Mononuclear cell (primary cell): ENCODE measurements at regions not wholly inside any gene's neighbourhood (a gene's known extent, or its start where the extent isn't known, plus 50 kb on each side); places are given as distances from the start of the nearest gene placed in this dataset.

Experiments
- H3K27me3 ChIP-seq: 2 replicates; pipeline ENCODE4 v1.6.0; 2011; ENCODE audit warnings: low read length, control low read depth; ENCODE audit not compliant: insufficient read depth
- H3K4me1 ChIP-seq: 2 replicates; pipeline ENCODE4 v1.5.1; 2011; ENCODE audit warnings: mild to moderate bottlenecking, low read length, control low read depth; ENCODE audit not compliant: insufficient read depth
- H3K4me3 ChIP-seq: 2 replicates; pipeline ENCODE4 v1.5.1; 2011; ENCODE audit warnings: mild to moderate bottlenecking, low read length, moderate library complexity
- H3K9me3 ChIP-seq: 2 replicates; pipeline ENCODE4 v1.5.1; 2011; ENCODE audit warnings: low read depth, mild to moderate bottlenecking, control low read depth, low read length

DNA sequence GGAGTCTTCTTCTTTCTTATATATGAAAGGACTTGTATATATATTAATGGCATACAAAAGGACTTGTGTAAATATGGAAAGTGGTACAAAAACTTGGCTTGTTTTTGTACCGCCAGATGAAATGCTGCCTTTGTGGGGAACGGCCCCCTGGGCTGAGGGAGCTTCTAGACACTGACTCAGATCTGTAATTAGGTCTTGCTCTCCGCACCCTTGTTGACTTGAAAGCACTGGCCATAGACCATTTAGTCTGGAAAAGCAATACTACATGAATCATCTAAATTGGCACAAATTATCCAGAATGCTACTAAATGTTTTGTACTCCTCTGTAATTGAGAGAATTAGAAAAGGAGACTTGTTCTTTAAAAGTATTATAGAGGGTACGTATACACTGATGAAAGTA is 399.9 kb upstream of the RGS6 start:
- H3K4me1 ChIP-seq, result no peaks in the 10 kb centered on the region
- H3K27me3 ChIP-seq, result no peaks in the 10 kb centered on the region
- no peak overlapping the region for H3K4me3 ChIP-seq
- H3K9me3 ChIP-seq, result no peaks in the 10 kb centered on the region

DNA sequence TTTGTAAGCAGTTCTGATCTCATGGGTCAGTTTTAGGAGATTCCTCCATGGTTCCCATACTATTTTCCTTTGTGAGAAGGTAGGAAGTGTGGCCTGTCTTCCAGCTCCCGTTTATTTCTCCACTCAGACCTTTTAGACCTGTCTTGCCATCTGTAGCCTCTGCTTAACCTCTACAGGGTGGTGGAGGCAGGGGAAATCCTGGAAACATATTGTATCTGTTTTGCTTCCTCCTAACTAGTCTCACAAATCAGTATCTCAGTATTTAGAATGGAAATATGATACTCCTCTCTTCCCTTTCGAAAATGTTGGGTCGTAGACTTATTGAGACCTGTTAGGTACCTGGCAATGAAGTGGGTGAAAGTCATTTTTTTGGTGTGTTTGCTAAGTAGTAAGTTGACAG is 399.4 kb upstream of the RGS6 start:
- H3K9me3 ChIP-seq, result no peaks in the 10 kb centered on the region
- H3K4me3 ChIP-seq, result no peak overlapping the region
- H3K27me3 ChIP-seq, result no peaks in the 10 kb centered on the region
- no peaks in the 10 kb centered on the region for H3K4me1 ChIP-seq

DNA sequence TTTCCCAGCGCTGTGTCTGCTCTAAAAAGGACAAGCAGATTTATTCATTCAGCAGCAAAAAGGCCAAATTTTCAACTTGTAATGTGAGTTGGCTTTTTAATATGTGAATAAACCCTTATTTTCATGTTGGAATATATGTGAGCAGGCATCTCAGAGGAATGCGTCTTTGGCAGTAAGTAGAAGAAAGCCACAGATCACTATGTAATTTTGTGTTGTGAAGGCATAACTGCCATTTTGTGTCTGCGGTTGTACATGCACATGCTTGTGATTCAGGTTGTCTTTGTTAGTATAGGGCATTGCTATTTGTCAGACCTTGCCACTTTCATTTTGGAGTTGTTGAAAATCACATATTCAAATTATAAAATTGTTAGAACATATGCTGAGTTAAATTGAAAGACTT is 398.8 kb upstream of the RGS6 start:
- no peaks in the 10 kb centered on the region for H3K27me3 ChIP-seq
- H3K4me1 ChIP-seq, result no peaks in the 10 kb centered on the region
- H3K4me3 ChIP-seq, result no peak overlapping the region

DNA sequence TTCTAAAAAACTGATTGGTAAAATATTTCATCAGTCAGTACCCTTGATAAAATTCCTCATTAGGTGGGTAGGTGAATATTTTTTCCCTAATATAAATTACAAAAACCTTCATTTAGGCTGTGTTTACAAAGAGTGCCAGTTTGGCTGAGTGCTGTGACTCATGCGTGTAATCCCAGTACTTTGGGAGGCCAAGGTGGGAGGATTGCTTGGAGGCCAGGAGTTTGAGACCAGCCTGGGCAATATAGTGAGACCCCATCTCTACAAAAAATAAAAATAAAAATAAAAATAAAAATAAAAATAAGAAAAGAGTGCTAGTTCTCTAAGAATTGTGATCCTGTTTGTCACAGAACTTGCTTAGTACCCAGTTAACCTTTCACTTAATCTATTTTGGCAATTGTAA is 398.4 kb upstream of the RGS6 start:
- no peaks in the 10 kb centered on the region for H3K9me3 ChIP-seq
- H3K27me3 ChIP-seq, result no peaks in the 10 kb centered on the region
- H3K4me3 ChIP-seq, result no peak overlapping the region
- H3K4me1 ChIP-seq, result no peaks in the 10 kb centered on the region

More for the DNA sequence above, 398.8 kb upstream of the RGS6 start:
- no peaks in the 10 kb centered on the region for H3K9me3 ChIP-seq

DNA sequence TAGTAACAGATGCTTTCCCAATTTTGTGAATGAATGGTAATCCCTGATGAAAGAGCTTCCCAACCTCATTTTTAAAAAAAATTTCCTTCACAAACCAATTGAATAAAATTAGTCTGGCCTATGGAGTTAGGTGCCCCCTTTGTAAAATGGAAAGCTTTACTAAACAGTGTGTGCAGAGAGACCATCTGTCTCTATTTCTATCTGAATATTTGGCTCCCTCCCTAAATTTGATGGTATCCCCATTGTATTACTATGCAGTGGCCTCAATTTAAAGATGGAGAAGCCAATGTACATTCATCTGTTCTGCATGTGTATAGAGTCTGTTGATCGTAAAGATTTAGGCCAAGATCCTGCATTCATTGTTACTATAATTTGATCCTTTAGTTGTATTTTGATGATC is 397.7 kb upstream of the RGS6 start:
- Histone ChIP-seq H3K4me3 (no peak overlapping the region), H3K27me3 (no peaks in the 10 kb centered on the region), H3K9me3 (no peaks in the 10 kb centered on the region), H3K4me1 (peaks cover 1% of the 10 kb centered on the region)

DNA sequence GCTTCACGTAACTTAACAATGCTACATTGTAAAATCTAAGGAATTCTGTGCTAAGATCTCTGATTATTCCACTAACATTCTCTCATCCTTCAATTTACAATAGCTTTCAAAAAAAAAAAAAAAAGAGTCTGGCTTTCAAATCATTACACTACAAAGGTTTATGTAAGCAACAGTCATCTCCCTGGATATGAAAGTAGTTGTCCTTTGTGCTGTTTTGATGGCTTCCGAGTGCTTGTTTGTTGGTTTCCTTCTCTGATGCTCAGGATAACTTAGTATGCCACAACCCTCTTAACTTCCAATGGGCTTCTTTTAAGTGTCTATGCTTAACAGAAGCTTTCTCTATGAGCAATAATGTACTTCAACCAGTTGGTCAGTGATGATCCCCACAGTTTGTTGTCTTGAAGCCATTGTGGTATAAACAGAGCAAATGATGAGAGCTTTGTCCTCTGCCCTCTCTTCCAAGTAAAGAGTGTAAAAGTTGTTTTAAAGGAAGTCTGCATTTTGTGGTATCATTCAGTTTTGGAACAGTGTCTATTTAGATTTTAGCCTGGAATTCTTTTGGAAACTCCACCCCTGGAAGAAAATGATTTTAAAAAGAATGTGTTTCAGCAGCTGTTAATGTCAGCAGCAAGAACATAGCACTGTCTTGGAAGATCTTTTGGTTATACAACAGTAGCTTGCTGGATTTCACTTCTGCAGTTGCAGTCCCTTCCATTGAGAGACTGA is 396.1 kb upstream of the RGS6 start:
- Histone ChIP-seq H3K4me1 (peaks cover 10% of the 10 kb centered on the region), H3K4me3 (no peak overlapping the region), H3K27me3 (no peaks in the 10 kb centered on the region), H3K9me3 (no peaks in the 10 kb centered on the region)

DNA sequence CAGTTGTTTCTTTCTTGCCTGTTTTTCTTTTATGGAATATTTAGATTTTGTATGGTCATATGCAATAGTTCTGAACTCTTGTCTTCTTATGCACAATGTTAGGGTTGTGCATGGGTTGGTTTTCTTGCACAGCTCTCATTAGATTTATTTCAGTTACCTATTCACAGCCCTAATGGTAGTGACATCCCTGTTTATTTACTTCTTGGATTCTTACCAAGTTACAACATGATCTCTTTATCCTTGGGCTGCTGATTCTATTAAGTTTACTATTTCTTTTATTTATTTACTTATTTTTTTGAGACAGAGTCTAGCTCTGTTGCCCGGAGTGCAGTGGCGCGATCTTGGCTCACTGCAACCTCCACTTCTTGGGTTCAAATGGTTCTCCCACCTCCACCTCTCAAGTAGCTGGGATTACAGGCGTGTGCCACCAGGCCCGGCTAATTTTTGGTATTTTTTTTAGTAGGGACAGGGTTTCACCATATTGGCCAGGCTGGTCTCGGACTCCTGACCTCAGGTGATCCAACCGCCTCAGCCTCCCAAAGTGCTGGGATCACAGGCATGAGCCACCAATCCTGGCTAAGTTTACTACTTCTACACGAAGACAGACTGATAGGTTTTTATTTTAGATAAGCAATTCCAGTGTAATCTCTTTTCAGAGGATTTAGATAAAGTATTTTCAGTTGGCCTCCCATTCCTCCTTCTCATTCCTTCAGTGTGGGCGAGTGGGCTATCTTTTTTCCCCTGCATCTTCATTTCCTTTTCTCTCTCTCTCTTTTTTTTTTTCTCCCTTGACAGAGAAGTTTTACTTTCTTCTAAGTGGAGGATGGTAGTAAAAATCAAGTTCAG is 395.1 kb upstream of the RGS6 start:
- no peaks in the 10 kb centered on the region for H3K9me3 ChIP-seq
- H3K4me1 ChIP-seq, result peaks cover 14% of the 10 kb centered on the region
- H3K4me3 ChIP-seq, result no peak overlapping the region
- no peaks in the 10 kb centered on the region for H3K27me3 ChIP-seq

DNA sequence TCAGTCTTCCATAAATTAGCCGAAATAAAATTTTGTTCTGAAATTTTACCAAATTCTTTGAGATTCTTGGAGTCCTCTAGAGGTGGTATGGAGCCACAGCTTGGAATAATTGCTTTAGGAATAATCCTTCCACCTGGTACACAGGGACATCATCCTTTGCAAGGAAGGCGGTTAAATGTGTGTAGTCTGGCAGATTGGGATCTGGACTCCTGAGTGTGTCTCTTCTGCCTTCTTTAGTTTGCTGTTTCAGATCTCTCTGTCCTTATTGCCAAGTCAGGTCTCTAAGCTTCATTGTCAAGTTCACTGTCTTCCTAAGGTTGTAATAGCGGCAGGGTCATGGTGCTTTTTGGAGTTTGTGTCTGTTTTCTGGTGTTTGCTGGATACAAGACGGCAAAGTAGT is 393.9 kb upstream of the RGS6 start:
- Histone ChIP-seq H3K27me3 (no peaks in the 10 kb centered on the region), H3K4me3 (no peak overlapping the region), H3K4me1 (peaks cover 14% of the 10 kb centered on the region), H3K9me3 (no peaks in the 10 kb centered on the region)

DNA sequence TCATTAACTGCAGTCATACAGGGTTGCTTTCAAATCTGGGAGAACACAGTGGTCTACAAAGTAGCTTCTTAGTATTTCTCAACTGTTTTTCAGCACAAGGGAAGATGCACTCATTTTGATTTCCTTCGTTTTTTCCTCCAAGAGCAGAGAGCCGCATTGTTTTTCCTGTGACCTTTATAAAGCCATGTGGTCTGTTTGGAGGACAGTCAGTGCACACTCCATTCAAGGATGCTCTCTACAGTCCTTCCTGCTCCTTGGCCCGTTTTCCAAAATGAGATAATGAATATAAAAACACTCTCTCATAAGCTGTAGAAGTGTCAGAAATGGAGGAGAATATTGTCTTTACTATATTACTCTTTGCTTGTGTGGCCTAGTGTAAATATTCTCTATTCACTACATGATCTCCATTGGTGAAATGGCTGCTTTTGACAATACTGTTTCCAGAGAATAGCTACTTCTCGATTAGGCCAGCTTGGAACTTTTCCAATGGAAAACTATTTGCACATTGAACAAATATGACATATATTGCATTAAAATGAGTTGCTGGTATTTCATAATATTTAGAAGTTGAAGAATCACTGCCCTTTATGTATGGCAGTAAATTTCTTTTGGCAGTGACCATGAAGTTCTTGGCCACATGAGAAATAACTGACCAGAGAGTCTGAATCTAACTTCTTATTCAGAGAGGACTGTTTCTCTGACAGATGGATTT is 393.1 kb upstream of the RGS6 start:
- Histone ChIP-seq H3K4me3 (no peak overlapping the region), H3K9me3 (no peaks in the 10 kb centered on the region), H3K4me1 (peaks cover 14% of the 10 kb centered on the region), H3K27me3 (no peaks in the 10 kb centered on the region)

DNA sequence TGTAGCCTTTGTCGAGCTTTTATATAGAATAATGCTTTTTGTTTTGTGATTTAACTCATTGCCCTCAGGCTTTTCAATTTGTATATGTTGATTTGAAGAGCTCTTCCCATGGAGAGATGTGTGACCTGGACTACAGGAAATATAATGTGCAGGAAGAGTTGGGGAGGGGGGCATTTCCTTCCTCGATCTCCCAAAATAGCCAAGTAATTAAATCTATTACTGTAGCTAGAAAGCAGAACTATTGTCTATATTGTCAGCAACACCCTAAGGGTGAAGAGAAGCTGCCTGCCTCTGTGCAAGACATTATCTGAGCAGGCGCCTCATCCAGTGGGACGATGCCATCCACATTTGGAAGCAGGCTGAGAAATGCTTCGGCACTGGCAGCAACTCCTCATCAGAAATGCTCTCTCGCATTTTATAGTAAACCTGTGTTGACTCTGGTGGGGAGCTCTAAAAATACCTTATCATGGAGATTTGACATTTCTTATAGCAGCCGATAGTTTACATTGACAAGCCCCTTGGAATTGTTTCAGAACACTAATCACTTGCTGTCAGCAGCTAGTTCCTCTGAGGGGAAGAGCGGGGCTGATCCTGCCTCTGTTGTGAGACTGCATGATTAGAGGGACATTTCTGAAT is 392.5 kb upstream of the RGS6 start:
- H3K4me1 ChIP-seq, result peaks cover 14% of the 10 kb centered on the region
- H3K4me3 ChIP-seq, result no peak overlapping the region
- H3K27me3 ChIP-seq, result no peaks in the 10 kb centered on the region
- no peaks in the 10 kb centered on the region for H3K9me3 ChIP-seq

DNA sequence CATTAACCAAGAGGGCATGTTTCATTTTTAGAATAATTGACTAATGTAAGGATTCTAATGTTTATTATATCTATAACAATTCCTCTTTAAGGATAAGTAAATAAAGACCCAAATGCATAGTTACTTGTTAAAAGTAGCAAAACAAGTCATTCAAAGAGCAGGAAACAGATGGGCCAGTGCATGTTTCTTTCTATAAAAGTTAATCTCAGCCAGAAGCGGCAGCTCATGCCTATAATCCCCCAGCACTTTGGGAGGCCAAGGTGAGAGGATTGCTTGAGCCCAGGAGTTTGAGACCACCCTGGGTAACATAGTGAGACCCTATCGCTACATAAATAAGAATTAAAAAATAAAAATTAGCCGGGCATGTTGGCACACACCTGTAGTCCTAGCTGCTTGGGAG is 391.0 kb upstream of the RGS6 start:
- Histone ChIP-seq H3K27me3 (no peaks in the 10 kb centered on the region), H3K4me1 (peaks cover 14% of the 10 kb centered on the region), H3K9me3 (no peaks in the 10 kb centered on the region)

DNA sequence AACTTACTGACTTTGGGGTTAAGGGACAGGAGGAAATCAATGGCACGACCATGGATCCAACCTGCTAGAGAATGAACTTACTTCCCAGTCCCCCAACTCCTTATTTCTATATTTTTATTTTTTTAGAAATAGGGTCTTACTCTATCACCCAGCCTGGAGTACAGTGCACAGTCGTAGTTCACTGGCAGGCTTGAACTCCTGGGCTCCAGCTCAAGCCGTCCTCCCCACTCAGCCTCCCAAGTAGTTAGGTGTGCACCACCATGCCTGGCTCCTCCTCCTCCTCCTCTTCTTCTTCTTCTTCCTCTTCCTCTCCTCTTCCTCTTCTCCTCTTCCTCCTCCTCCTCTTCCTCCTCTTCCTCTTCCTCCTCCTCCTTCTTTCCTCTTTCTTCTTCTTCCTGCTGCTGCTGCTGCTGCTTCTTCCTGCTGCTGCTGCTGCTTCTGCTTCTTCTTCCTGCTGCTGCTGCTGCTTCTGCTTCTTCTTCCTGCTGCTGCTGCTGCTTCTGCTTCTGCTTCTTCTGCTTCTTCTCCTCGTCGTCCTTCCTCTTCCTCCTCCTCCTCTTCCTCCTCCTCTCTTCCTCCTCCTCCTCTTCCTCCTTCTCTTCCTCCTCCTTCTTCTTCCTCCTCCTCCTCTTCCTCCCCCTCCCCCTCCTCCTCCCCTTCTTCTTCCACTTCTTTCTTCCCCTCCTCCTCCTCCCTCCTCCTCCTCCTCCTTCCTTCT is 390.1 kb upstream of the RGS6 start:
- Histone ChIP-seq H3K4me1 (peaks cover 14% of the 10 kb centered on the region), H3K27me3 (no peaks in the 10 kb centered on the region), H3K9me3 (no peaks in the 10 kb centered on the region)

More for the DNA sequence above, 391.0 kb upstream of the RGS6 start:
- H3K4me3 ChIP-seq, result no peak overlapping the region

DNA sequence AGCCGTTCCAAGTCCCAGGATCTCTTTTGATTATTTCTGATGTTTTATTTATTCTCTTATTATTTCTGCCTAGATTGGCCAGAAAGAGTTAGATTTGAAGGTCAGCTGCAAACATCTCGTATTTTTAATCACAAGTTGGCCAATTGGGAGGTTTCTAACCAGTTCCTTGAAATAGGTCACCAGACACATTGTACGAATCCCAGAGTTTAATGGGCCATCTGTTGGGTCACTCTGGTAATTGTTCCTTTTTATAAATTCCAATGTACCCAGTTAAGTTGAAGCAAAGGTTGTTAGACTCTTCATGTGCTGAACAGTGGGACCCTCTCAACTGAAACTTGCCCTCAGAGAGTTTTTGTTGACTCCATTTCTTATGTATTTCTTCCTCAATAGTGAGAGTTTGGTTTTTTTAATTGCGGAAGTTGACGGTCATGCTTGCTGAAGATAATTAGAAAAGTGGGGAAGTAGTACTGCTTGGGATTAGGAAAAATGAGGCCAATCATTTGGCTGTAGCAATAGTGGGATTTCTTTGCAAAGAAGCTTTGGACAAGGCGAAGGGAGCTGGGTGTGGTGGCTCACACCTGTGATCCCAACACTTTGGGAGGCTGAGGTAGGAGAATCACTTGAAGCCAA is 382.7 kb upstream of the RGS6 start:
- Histone ChIP-seq H3K9me3 (no peaks in the 10 kb centered on the region), H3K4me3 (no peak overlapping the region), H3K4me1 (peaks cover 13% of the 10 kb centered on the region), H3K27me3 (no peaks in the 10 kb centered on the region)

More for the DNA sequence above, 390.1 kb upstream of the RGS6 start:
- no peak overlapping the region for H3K4me3 ChIP-seq

DNA sequence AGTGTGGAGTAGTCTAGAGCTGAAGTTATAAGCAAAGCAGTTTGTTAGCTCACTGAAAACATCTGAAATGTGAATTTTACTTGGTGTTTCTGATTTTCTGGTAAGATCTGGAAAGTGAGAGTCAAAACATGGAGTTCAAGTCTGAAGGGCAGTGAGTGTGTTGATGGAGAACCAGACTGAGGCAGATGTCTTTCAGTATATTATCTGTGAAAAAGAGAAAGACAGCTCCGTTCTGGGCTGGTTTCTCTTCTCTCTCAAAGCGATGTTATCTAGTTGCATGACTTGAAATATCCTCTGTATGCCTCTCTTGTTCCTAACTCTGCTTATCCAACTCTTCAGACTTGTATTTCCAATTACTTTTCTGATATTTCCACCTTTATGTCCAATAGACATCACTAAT is 381.9 kb upstream of the RGS6 start:
- no peak overlapping the region for H3K4me3 ChIP-seq
- peaks cover 21% of the 10 kb centered on the region for H3K4me1 ChIP-seq
- no peaks in the 10 kb centered on the region for H3K27me3 ChIP-seq
- no peaks in the 10 kb centered on the region for H3K9me3 ChIP-seq
